Tibial nerve (tissue), 4 donors: ENCODE measurements at regions not wholly inside any gene's neighbourhood (a gene's known extent, or its start where the extent isn't known, plus 50 kb on each side); places are given as distances from the start of the nearest gene placed in this dataset.

Source experiments
- DNase-seq, 2 donors: peaks; one replicate each; pipeline ENCODE4 v3.0.0-alpha.2; 2019; ENCODE audit warnings: low spot score in 2 of 2
- H3K27ac ChIP-seq, 4 donors: fragments of 200-600 bp; sonication (generic) in 3 of 4; one replicate each; pipeline ENCODE4 v1.5.1; 2017 to 2019; ENCODE audit warnings: mild to moderate bottlenecking in 1 of 4
- H3K27me3 ChIP-seq, 2 donors: fragments of 200-600 bp; sonication (generic) in 1 of 2; one replicate each; pipeline versions ENCODE4 v1.5.1 to v1.6.0; 2017 to 2019
- H3K36me3 ChIP-seq, 3 donors: fragments of 200-600 bp; sonication (generic); one replicate each; pipeline ENCODE4 v1.5.1; 2018 to 2019
- H3K4me1 ChIP-seq, 4 donors: fragments of 200-600 bp; sonication (generic) in 3 of 4; one replicate each; pipeline ENCODE4 v1.5.1; 2017 to 2019
- H3K4me3 ChIP-seq, 4 donors: fragments of 200-600 bp; sonication (generic) in 3 of 4; one replicate each; pipeline ENCODE4 v1.5.1; 2017 to 2019; ENCODE audit warnings: mild to moderate bottlenecking in 1 of 4, moderate library complexity in 1 of 4
- H3K9me3 ChIP-seq, 4 donors: fragments of 200-600 bp; sonication (generic) in 3 of 4; one replicate each; pipeline ENCODE4 v1.5.1; 2017 to 2019
- EP300 ChIP-seq, 2 donors: sonication (generic); formaldehyde crosslinking; IDR thresholded peaks; one replicate each; pipeline ENCODE4 v1.6.1; 2017; ENCODE audit warnings: antibody characterized with exemption in 2 of 2, mild to moderate bottlenecking in 1 of 2
- POLR2A ChIP-seq, 2 donors: fragments of 450-650 bp; IDR thresholded peaks; one replicate each; pipeline ENCODE4 v1.6.1; 2017; ENCODE audit warnings: antibody characterized with exemption in 2 of 2, mild to moderate bottlenecking in 2 of 2, moderate library complexity in 2 of 2
- WGBS, 2 donors: methylation state at CpG; one replicate each; pipeline ENCODE4 v1.1.5; 2018; 5-methylcytosine and 5-hydroxymethylcytosine counted together
- TF ChIP-seq, protein P1 (sequence below), 5 experiments: fragments of 200-600 bp in 3 of 5; fragments of 450-650 bp in 2 of 5; sonication (generic) in 3 of 5; IDR thresholded peaks; one replicate each; pipeline ENCODE4 v1.5.1; 2016 to 2019; ENCODE audit warnings: antibody characterized with exemption in 5 of 5, mild to moderate bottlenecking in 3 of 5, moderate library complexity in 2 of 5

DNA sequence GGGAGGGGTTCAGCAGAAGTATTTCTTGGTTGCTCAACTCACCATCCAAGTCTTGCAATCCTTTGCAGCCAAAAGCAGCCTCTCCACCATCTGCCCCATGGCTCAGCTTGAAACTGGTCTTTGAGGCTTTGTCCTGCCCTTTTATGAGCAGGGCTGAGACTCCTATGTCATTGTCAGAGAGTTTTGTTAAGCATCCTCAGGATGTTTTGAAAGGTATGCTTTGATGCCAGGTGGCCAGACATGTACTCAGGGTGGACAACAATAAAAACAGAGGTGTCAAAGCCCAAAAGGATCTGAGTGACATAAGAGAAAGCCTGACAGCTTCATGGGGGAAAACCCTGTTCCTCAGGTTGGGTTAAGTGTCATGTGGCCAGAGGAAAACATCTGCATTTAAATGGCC is 310.5 kb downstream of the PRDM2 start:
- no peaks in the 10 kb centered on the region for H3K36me3 ChIP-seq
- peaks cover 0 to 14% (median 0%) of the 10 kb centered on the region in 4 donors for H3K9me3 ChIP-seq
- no peak overlapping the region for H3K27ac ChIP-seq
- DNase-seq: no peak
- TF ChIP-seq, protein P1, sequence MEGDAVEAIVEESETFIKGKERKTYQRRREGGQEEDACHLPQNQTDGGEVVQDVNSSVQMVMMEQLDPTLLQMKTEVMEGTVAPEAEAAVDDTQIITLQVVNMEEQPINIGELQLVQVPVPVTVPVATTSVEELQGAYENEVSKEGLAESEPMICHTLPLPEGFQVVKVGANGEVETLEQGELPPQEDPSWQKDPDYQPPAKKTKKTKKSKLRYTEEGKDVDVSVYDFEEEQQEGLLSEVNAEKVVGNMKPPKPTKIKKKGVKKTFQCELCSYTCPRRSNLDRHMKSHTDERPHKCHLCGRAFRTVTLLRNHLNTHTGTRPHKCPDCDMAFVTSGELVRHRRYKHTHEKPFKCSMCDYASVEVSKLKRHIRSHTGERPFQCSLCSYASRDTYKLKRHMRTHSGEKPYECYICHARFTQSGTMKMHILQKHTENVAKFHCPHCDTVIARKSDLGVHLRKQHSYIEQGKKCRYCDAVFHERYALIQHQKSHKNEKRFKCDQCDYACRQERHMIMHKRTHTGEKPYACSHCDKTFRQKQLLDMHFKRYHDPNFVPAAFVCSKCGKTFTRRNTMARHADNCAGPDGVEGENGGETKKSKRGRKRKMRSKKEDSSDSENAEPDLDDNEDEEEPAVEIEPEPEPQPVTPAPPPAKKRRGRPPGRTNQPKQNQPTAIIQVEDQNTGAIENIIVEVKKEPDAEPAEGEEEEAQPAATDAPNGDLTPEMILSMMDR (IDR thresholded peaks at IDR 0.05): no peak
- TF ChIP-seq POLR2A (IDR thresholded peaks at IDR 0.05) (no peak), EP300 (IDR thresholded peaks at IDR 0.05) (no peak)
- H3K4me1 ChIP-seq: no peaks in the 10 kb centered on the region
- no peaks in the 10 kb centered on the region for H3K27me3 ChIP-seq
- H3K4me3 ChIP-seq: no peak overlapping the region

DNA sequence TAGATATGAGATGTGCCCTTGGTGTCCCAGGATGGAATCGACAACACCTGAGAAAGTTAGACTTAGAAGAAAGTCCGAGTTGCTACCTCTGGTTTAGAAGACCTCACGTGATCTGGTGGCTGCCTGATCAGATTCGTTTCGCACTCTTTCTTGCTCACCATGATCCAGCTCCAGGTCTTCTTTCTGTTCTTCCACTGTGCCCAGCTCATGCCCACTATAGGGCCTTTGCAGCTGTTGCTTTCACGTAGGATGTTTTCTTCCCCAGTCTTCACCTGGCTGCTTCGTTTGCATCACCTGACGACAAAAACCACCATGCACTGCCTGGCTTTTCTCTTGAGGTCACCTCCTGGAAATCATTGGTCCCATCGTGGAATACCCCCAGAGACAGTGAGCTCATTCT is 311.1 kb downstream of the PRDM2 start:
- Histone ChIP-seq H3K9me3 (peaks cover 0 to 14% (median 0%) of the 10 kb centered on the region in 4 donors), H3K4me3 (no peak overlapping the region), H3K36me3 (no peaks in the 10 kb centered on the region), H3K27ac (no peak overlapping the region), H3K27me3 (no peaks in the 10 kb centered on the region), H3K4me1 (peaks cover 0 to 3% (median 0%) of the 10 kb centered on the region in 4 donors)
- DNase-seq: no peak
- no peak for TF ChIP-seq EP300 (IDR thresholded peaks at IDR 0.05)
- TF ChIP-seq, protein P1 (IDR thresholded peaks at IDR 0.05): no peak
- no peak for TF ChIP-seq POLR2A (IDR thresholded peaks at IDR 0.05)
- WGBS, 2 donors: 81 to 88% methylated on average over 9 of the region's 9 CpGs

DNA sequence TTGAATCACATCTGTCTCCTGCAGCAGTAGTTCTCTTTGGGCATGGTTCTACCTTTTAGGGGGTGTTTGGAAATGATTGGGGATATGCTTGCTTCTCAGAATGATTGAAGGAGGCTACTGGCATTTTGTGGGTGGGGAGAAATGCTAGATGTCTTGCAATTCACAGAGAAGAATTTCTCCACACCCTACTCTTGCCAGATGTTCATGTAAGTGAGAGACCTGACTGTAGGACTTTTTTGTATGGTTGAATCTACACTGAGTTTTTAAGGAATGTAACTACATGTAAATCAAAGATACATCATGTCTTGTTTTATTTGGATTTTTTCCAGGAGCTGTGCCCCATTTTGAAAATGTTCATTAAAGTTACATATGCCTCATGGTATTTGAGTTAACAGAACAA is 311.9 kb downstream of the PRDM2 start:
- Histone ChIP-seq H3K27me3 (no peaks in the 10 kb centered on the region), H3K4me3 (no peak overlapping the region), H3K4me1 (peaks cover 0 to 8% (median 2%) of the 10 kb centered on the region in 4 donors), H3K36me3 (no peaks in the 10 kb centered on the region), H3K9me3 (peaks cover 0 to 11% (median 0%) of the 10 kb centered on the region in 4 donors), H3K27ac (no peak overlapping the region)
- TF ChIP-seq EP300 (IDR thresholded peaks at IDR 0.05) (no peak), POLR2A (IDR thresholded peaks at IDR 0.05) (no peak)
- TF ChIP-seq, protein P1 (IDR thresholded peaks at IDR 0.05): no peak
- no peak for DNase-seq

DNA sequence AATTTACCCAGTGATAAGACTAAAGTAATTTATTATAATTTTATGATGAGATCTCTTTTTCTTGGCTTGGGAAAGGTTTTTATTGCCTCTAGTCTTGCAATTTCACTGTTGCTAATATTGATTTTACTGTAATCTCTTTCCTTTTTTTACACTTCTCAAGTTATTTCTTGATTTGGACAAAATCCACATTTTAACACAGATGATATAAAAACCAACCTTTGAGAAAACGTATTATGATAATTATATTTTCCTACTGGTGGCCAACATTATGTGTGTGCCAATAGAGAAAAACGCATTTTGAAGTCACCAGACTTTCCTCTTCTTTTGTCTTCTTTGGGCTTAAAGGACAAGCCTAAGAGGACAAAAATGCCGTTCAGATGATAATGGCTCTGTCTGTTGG is 314.9 kb downstream of the PRDM2 start:
- no peak for DNase-seq
- Histone ChIP-seq H3K4me3 (no peak overlapping the region), H3K9me3 (no peaks in the 10 kb centered on the region), H3K4me1 (peaks cover 0 to 12% (median 4%) of the 10 kb centered on the region in 4 donors), H3K27ac (no peak overlapping the region), H3K27me3 (no peaks in the 10 kb centered on the region), H3K36me3 (no peaks in the 10 kb centered on the region)
- no peak for TF ChIP-seq POLR2A (IDR thresholded peaks at IDR 0.05)
- TF ChIP-seq, protein P1 (IDR thresholded peaks at IDR 0.05): no peak
- TF ChIP-seq EP300 (IDR thresholded peaks at IDR 0.05): no peak
- 29 to 36% methylated on average over 3 of the region's 3 CpGs for WGBS, 2 donors

DNA sequence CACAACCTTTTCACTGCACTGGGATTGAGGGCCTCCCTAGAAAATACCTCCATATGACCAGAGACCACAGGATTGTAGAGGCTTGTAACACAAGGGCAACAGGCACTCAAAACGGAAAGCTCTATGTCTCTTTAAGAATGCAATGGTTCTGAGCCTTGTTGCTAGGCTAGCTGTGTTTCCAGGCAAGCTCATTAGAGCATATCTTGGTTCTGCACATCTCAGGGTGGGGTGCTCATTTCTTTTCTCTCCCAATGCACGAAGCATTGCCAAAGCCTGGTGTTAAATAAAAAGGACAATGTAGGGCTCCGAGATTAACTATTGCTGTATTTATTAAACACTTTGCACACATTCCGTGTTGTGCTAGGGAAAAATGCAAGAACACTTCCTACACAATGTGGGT is 315.9 kb downstream of the PRDM2 start:
- Histone ChIP-seq H3K9me3 (no peaks in the 10 kb centered on the region), H3K27me3 (no peaks in the 10 kb centered on the region), H3K36me3 (no peaks in the 10 kb centered on the region), H3K4me3 (no peak overlapping the region), H3K4me1 (peaks cover 0 to 12% (median 4%) of the 10 kb centered on the region in 4 donors), H3K27ac (no peak overlapping the region)
- WGBS, 2 donors: 52 to 60% methylated on average over 4 of the region's 4 CpGs
- DNase-seq: no peak
- TF ChIP-seq EP300 (IDR thresholded peaks at IDR 0.05) (no peak), POLR2A (IDR thresholded peaks at IDR 0.05) (no peak)
- TF ChIP-seq, protein P1 (IDR thresholded peaks at IDR 0.05): no peak
